Skin of body (tissue), 1 donor: ENCODE measurements at regions not wholly inside any gene's neighbourhood (a gene's known extent, or its start where the extent isn't known, plus 50 kb on each side); places are given as distances from the start of the nearest gene placed in this dataset.
"Not testable (repeated sequence)": the region's sequence is repeated elsewhere in the genome, so short reads cannot be mapped to it uniquely, and the experiment has no call there.

ENCODE experiments used
- DNase-seq: peaks from one replicate; lab custom pipeline; 2025; lab: John Stamatoyannopoulos, UW

GRCh38 chr16:54879681-54880080 is 51.0 kb upstream of the IRX5 start:
- DNase-seq, result no peak

DNA sequence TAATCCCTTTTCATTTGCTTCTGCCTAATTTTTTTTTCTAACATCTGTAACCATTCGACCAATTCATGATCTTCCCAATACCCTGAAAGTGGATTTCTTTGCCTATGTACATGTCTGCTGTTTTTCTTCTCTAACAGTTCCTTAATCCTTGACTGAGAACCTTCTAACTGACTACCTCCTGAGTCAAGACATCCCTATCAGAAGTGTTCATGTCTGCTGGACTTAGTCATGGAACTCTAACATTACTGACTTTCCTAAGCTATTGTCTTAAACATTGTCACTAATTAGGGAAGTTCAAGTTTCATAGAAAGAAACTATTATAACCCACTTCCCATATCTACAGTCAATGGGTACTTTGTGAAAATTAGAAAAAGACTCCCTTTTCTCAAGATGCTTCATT is 52.4 kb upstream of the IRX5 start:
- no peak for DNase-seq

- DNase-seq, result no peak
These were observed 55.2 kb upstream of the IRX5 start for GRCh38 chr16:54875443-54875842.

DNA sequence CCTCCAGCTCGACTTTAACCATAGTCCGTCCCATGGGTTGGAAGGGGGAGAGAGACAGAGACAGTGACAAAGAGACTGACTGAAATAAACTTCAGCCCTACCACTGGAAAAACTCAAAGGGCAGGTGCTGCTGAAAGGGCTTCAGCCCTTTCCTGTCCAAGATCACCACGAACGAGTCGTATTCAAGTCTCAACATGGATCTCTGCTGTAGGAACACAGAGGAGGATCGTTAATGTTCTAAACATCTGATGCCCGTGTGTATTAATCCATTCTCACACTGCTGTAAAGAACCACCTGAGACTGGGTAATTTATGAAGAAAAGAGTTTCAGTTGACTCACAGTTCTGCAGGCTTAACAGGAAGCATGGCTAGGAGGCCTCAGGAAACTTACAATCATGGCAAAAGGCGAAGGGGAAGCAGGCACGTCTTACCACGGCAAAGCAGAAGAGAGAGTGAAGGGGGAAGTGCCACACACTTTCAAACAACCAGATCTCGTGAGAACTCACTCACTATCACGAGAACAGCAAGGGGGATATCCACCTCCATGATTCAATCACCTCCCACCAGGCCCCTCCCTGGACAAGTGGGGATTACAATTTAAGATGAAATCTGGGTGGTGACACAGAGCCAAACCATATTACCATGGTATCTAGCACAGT is 56.8 kb upstream of the IRX5 start:
- not testable (repeated sequence) for DNase-seq

GRCh38 chr16:54873071-54873470 is 57.6 kb upstream of the IRX5 start:
- DNase-seq, result no peak

DNA sequence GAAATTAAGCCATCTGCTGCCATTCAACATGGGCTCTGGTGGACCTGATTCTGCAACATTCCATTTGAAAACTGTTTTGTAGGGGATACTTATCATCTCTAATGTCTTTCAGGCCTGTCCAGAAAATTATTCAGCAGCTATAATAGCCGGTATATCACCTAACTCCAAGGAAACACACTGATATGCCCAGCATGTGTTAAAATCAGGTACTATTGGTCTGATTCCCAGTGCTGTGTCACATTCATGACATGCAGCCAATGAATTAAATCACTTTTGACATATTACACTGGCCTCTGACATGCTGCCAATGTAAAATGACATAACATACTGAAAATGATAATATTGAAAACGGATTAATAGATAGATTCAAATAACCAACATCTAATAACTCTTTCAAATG is 60.5 kb upstream of the IRX5 start:
- DNase-seq, result no peak

GRCh38 chr16:54867302-54867832 is 63.3 kb upstream of the IRX5 start:
- no peak for DNase-seq

DNA sequence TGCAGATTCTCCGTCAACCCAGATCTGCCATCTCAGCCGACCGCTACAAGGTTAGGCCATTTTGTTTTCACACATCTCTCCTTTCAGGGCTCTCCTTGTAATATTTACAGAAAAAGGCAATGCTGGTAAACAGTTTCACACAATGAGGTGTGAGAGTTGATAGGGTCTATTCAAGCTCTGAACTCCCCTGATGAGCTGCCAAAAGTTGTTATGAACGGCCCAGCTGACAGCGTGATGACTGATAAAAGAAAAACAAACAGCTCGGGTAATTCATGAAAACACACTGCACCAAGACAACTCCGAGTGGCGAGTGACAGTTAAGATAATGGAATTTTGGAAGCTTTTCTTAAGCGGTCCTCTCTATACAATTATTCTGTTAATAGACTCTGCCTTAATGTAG is 68.1 kb upstream of the IRX5 start:
- DNase-seq, result no peak

- no peak for DNase-seq
These were observed 73.8 kb upstream of the IRX5 start for GRCh38 chr16:54856871-54857270.

- no peak for DNase-seq
These were observed 83.1 kb upstream of the IRX5 start for GRCh38 chr16:54847609-54848008.

DNA sequence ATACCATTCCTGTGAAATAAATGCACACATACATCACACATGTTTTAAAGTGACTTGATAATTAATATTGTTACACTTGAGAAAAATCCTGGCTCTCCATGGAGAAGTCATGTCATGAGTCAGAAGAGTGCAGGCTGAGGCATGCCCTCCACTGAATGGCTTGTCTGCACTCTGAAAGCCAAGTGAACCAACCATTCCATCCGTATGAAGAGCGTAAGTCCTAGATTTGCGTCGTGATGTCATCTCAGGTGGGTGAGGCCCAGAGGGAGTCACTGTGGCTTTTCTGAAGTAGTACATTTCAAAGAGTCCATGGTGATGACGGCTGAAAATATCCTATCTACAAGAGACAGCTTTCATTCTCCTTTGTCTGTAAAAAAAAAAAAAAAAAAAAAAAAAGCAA is 83.5 kb upstream of the IRX5 start:
- DNase-seq, result peak; percentile 22

DNA sequence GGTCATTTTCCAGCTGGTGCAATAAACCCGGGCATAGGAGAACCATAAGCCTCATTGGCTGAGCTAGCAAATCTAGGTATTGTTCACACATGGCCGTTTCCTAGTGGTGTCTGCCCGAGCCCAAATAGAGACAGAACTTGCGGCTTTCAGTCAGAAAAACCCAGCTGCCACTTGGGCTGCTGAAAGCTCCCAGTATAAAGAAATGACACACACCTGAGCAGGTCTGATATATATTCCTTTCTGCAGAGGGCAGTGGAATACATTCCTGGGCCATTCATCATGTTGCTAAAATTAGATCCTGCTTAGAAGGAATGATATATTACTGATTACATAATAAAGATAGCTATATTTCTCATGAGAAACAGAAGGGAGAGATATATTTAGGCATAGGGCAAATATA is 83.9 kb upstream of the IRX5 start:
- no peak for DNase-seq

GRCh38 chr16:54843424-54843750 is 87.3 kb upstream of the IRX5 start:
- DNase-seq, result no peak

DNA sequence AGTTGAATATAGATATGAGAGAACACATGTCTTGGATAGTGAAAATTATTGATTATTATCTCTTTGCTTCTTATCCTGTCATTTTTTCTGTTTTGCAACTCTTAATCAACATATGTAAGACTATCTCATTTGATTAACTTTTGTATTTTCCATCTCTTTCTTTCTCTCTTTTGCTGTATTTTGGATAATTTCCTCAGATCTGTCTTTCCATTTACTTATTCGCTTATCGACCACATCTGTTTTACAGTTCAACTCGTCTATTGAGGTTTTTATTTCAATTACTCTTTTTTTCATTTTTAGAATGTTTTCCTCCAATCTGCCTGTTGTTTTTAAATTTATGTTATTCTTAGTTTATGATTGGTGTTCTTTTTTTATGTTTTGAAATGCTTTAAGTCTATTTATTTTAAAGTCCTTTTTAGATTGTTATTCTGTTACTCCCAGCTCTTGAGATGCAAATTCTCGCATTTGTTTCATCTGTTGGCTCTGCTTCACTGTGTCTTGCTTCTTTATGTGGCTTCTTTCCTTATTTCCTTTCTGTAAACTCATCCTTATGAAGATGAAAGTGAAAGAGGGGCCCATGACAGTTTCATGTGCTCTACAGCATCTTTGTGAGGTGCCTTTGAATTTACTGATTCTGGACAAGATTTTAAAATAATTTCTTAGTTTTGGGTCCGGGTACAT is 87.8 kb upstream of the IRX5 start:
- DNase-seq, result no peak

GRCh38 chr16:54829691-54830090 is 101.0 kb upstream of the IRX5 start:
- DNase-seq, result no peak

DNA sequence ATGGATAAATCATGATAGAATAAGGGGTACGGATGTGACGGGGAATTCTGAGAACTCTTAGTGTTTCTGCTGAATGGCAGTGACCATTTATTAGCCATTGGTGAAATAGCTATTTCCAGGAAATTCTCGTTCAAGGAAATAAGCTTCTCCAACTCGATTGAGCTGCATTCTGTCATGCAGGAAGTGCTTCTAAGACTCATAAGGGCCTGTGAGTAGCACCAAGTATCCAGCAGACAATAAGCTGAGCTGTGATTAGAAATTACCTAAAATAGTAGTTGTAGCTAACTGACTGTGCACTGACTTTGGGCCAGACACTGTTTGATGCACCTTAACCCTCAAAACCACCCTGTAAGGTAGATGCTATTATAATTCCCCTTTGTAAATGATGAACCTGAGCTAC is 107.8 kb upstream of the IRX5 start:
- no peak for DNase-seq

GRCh38 chr16:54822492-54822891 is 108.2 kb upstream of the IRX5 start:
- DNase-seq, result no peak

DNA sequence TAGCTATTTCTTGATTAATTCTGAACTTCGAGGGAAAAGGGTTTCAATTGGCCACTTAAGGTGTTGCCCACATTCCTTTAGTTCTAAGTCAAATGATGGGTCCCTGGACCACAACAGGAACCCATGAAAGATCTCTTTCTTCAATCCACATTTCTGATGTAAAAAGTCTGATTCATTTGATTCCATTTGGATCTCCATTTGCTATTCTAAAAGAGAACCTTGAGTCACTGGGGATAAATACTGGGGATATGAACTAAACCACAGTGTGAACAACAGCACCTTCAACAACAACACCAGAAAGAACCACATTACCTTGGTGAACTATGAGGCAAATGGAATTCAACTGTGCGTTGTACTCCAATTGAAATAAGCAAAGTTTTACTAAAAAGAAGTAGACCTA is 108.9 kb upstream of the IRX5 start:
- DNase-seq, result no peak

GRCh38 chr16:54817940-54818574 is 112.6 kb upstream of the IRX5 start:
- no peak for DNase-seq

DNA sequence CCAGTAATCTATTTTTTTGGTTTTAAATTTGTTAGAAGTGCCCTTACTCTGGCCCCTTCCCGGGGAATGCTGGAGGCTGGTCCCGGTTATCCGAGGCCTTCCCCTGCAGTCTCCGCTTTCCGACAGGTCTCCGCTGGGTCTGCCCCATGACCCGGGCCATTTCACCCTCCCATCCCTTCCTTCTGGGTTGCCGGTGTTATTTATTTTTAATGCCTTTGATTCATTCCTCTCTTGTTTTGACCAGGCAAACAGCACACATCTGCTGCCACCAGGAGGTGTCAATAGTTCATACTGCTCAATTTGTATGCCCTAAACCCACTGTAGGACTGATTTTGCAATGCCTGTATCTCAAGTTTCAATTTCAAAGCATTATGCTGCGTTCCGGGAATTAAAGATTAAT is 113.2 kb upstream of the IRX5 start:
- DNase-seq, result peak; percentile 31

GRCh38 chr16:54816471-54816870 is 114.2 kb upstream of the IRX5 start:
- no peak for DNase-seq

DNA sequence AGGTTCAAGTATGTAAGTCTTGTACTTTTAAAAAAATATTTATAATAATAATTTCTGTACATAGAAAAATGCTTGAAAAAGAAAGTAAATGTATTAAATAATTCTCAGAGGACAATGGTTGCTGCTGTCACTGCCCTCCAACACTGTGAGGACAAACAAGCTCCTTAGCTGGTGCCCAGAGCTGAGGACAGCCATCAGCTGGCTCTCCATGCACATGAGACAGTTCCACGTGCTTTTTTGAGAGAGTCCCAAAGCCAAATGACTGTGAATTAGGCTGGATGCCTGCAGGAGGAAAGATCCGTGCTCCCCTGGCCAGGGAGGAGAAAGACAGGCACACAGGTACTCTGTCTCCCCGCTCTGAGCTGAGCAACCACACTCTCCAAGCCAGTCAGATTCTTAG is 115.5 kb upstream of the IRX5 start:
- DNase-seq, result no peak

DNA sequence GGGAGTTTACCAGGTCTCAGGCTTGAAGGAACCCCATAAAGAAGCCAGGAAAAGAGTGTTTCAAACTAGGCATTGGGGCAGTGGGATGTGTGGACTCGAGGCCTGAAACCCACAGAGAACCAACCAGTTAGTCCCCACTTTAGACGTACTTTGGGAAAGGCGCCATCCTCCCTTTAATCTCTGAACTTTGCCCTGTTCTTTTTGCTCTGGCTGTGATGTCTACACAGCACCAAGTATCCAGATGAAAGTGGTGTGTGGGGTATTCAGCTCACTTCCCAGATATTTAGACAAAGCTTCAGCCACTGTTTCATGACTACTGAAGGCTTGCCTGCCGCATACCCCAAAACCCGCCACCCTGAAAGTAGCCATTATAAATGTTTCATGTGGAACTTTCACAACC is 116.9 kb upstream of the IRX5 start:
- DNase-seq, result no peak
